Frontal cortex (tissue), 3 donors: ENCODE measurements at regions not wholly inside any gene's neighbourhood (a gene's known extent, or its start where the extent isn't known, plus 50 kb on each side); places are given as distances from the start of the nearest gene placed in this dataset.

Source experiments
- DNase-seq, 2 donors: peaks; one replicate each; pipeline ENCODE4 v3.0.0; 2012; ENCODE audit warnings: low spot score in 2 of 2
- FAIRE-seq: peaks from 2 replicates; lab custom pipeline; 2012; peaks lifted over from hg19 to GRCh38; lab: Jason Lieb, UNC
- donor health status: control.
- donor health status: control.
- donor health status: control.

DNA sequence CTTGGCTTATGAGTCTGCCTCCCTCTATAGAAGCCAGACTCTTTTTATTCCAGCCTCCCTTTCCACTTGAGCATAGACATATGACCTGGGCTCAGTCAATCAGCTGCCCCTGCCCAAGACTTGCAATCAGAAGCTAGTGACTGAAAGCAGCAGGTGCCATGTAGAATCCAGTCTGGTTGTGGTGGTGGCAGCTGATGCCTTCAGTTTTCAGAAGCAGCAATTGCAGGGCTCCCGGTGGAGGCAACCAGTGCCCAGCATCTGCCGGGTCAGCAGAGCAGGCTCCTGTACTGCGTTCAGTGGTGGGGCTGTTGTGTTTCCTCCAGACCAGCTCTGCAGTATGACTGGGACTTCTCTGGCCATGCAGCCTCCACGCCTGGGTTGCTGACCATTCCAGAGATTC, 53.9 kb upstream of the PALM2AKAP2 start:
- DNase-seq (no peak), FAIRE-seq (no peak)

DNA sequence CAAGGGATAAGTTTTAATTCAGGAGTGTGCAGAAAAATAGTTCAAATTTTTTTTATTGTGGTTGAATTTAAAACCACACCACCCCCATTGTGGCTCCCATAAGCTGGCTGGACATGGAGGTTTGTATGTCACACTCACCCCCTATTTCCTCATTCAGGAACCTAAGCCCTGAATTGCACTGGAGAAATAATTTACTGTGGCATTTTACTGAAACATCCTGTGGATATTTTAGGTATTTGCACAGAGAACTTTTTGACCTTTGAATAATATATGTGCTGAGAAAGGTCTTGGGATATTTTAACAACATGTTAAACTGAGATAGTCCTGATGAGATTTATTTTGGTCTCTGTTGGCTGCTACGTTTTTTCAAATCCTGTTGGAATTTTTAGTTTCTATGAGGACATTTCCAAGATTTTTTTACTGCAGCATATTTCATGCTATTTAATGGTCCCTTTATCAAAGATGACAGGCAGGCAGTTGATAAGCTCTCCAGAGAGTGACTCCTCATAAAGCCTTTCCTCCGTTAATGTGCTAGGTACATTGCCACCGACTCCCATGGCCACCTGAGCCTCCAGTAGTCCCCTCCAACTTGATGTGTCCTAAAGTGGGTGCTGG, 51.2 kb upstream of the PALM2AKAP2 start:
- FAIRE-seq (no peak), DNase-seq (no peak)

DNA sequence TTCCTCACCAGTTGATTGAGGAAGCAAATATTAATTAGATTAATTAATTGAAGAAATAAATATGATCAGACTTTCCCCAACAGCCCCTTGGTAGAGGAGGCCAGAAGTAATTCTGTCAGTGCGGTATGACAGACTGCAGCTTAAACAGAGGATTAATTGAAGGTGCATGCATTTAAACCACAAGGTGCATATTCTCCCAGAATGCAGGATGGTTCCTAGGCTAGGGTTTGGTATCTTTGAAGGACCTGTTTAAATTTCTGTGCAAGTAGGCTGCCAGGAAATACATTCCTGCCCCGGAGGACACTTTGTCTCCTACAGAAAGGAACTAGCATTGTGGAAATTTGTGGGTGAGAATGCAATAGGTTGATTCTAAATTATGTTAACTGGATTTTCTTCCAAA, 50.5 kb upstream of the PALM2AKAP2 start:
- FAIRE-seq (no peak), DNase-seq (no peak)
